ENCODE measurements at regions not wholly inside any gene's neighbourhood (a gene's known extent, or its start where the extent isn't known, plus 50 kb on each side); places are given as distances from the start of the nearest gene placed in this dataset.

DNA sequence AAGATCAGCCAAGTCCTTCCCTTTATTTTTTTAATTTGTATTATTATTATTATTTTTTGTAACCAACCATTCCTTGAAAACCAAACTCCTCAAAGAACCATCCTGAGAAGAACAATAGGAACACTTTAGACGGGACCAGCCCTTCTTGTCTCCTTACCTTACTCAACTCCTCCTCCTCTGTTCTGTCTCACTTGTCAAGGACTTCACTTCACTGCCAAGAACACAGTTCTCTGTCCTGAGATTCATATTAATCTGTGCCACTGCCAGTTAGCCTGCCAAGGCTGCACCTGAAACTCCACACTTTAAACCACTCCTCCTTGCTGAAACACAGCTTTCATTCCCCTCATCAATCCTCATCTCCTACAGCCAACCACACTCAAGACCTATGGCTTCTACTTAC, 73.8 kb upstream of the ATP1A1 start:
- DNase-seq: no peak

DNA sequence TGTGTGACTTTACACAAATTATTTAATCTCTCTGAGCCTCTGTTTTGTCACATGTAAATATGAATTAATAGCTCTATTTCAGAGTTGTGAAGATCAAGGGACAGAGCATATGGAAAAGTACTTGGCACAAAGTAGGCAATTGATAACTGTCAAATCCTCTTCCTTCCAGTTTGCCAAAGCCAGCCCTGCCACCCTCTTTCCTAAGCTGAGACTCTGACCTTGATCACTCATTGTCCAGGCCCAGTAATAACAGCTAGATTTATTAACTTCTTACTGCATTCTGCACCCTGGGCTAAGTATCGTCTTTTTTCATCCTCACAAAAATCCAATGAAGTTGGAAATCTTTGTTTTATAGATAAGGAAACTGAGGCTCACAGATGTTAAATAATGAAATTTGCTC, 70.8 kb upstream of the ATP1A1 start:
- DNase-seq: no peak

DNA sequence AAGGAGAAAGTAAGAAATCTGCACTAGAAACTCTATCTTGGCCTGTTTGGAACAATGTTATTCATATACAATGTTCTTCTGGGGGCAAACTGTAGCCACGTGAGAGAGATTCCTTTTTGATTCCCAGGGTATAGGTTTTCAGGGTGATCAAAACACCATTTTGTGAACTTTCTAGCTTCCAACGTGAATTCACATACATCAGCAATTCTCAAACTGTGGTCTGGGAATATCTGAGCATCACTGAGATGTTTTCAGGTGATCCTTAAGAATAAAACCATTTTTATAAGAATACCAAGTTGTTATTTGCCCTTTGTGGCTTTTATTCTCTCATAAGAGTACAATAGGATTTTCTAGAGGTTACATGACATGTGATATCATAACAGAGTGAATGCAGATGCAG, 66.9 kb upstream of the ATP1A1 start:
- no peak for DNase-seq

DNA sequence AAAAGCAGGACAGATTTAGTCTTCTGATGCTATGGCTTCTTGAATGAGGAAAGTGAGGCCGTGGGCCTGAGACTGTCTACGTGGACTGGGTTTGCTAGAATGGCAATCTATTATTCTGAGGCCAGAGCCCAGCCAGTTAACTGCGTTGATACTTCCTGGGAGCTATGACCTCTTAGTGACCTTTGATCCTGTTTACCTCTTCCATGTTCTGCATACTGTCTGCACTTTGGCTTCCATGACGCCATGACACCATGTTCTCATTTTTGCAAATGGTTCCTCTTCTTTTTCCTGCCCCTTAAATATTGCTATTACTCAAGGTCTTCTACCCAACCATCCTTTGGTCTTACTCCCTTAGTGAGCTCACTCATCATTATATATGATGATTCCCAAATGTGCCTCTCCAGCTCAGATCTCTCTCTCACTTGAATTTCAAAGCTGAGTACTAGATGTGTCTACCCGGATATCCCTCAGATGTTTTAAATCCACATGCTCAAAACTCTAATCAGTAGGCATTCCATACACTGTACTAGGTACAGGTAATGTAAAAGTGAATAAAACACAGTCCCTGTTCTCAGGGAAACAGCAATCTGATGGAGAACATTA, 66.1 kb upstream of the ATP1A1 start:
- no peak for DNase-seq

DNA sequence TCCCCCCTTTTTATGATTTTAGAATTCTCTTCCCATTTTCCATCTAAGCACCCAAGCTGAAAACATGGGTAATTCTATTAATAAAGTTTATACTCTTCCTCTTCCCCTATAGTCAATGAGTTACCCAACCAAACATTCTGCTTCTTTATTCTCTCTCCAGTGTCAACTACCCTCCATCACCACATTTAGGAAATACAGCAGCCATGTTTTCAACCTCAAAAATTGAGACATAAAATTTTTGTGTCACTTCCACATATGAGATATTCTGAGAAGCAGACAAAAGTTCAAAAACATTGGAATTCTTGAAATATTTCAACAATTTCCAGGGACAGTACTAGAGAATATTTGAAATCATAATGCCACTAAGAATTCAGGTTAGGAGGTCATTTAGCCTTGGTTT, 64.8 kb upstream of the ATP1A1 start:
- no peak for DNase-seq

DNA sequence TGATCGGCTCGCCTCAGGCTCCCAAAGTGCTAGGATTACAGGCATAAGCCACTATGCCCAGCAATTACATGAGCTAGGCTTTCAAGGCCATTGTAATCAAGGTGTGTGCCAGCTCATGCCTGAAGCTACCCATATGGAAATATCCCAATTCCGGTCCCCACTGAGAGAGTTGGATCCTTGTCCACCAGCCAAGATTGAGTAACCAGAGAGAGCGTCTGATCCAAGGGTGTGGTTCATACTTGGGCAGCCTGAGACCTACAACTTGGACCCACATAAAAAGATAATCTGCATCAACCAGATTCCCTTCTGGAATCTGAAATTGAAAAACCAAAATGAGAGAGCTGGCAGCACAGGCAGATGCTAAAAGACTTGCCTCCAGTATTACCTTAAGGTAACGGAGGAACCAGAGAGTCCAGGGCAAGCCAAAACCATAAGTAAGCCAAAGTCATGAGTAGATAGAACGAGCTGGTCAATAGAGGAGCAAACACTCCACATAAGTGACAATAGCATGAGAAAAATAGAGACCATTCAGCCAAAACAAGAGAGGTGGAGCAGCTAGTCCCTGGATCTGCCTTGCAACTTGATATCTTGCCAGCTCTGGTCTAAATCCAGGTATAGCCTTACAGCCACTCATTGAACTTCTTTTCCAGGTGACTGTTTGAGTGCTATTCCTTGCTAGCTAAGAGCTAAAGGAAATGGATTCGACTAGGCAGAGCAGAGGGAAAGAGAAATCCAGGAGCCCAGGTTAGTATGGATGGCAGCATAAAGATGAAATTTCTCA, 63.8 kb upstream of the ATP1A1 start:
- DNase-seq: no peak

DNA sequence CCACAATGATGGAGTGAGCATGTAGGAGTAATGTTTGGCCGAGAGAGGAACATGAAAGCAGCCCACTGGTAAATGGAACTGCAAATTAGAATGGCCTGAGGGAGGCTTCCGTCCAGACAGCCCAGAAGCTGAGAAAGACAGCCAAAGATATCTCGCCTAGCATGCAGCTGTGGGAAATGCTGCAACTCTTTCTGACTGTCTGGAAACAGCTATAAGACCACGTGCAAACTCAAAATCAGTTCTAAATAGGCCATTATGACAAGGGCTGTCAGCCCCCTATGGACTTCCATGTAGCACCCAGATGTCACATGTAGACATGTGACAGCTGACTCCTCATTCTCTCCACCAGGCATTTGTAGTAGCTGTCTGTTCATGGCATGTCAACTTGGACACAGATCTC, 62.9 kb upstream of the ATP1A1 start:
- DNase-seq: no peak

DNA sequence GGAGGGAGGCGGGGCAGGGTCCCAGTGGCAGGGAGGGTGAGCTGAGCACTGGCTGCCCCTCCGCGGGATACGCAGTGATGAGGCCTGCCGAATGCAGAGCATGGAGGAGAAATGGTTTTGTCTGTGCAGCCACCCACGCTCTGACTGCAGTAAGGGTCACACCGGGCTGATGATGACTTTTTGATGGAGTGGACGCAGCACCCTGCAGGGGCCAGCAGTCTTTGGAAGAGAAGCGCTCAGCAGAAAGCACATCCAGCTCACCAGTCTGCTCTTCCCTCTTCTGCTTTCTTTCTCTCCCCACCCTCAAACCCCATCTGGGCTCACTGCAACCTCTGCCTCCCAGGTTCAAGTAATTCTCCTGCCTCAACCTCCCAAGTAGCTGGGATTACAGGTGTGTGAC, 61.9 kb upstream of the ATP1A1 start:
- DNase-seq: no peak

DNA sequence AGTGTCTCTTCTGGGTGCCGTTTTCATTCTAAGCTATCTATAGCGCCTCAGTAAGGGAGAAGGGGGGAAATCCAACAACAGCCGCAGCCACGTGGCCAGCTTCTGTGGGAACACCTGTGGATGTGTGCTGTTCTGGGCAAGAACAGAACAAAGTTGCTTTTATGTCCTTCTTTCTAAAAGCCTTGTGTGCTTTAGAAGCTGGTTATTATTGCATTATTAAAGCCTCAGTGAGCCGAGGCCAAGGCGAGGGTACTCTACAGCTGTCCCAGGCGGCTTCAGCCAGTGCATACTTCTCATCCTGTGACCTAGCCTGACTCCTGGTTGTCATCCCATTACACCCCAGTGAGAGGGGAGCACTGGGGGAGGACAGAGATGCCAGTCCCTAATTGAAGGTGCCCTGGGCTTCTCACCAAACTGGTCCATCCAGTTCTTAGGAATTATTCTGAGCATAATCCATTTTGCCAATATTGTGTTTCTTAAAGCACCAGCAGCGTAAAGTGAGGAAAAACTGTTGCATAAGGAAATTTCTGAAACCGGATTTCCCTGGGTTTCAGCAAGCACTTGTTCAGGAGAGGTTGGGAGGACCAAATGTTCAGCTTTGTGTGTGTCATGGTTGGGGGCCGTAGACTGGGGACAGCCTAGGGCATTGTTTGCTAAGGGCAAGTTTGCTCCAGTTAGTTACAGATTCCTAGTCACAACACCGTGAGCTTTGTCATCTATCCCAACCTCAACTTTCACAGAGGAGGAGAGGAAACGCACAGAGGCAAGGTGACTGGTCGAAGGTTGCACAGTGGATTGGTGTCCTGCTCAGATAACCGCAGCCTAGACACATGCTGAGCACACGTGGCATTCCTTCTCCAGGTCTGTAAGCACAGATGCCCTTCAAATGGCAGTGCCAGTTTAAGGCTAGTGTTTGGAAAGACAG, 61.0 kb upstream of the ATP1A1 start:
- no peak for DNase-seq

DNA sequence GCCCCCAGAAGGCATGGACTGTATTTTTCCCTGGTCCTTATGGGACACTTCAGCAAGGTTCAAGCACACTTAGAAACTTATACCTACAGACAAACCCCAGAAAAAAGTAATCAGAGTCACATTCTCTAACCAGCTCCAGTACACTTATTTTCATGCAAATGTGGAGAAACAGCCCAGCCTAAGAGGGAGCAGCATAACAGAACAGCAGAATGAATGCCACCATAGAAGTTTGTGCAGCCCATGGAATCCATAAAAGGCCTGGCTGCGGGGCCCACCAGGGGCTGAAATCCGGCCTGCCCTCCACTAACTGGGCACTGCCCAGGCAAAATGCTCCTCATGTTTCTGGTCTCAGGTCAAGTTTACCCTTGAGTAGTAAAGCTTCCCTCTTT, 60.4 kb upstream of the ATP1A1 start:
- DNase-seq: no peak

DNA sequence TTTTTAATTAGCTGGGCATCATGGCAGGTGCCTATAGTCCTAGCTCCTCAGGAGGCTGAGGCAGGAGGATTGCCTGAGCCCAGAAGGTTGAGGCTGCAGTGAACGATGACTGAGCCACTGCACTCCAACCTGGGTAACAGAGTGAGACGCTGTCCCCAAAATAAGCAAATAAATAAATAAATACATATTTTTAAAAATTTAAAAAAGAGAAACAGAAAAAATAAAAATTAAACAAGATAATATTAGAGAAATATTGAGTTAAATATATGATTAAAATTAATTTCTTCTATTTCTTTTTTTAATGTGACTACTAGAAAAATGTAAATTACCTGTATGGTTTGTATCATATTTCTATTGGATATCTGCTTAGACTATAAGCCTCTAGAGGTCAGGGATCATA, 59.3 kb upstream of the ATP1A1 start:
- DNase-seq: no peak

DNA sequence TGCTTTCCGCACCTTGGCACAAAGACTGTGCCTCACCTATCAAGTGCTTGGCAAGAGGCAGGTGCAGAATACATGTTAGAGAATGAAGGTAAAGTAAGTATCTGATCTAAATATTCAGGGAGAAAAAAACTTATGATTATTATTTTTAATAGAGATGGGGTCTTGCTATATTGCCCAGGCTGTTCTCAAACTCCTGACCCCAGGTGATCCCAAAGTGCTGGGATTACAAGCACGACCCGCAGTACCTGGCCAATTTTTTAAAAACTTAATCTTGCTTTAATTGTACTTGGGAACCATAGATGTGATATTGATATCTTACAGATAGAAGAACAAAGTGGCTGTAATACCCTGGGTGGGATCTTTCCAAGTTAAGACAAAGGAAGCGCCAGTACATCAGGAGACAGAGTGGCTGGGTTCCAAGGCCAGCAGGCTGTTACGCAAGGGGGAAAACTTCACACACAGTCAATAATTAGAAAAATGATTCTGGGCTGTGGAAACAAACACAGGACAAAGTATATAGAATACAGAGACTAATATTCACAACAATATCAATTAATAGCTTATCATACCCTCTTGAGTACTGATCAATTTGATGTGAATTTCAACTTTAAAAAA, 58.6 kb upstream of the ATP1A1 start:
- DNase-seq: no peak

DNA sequence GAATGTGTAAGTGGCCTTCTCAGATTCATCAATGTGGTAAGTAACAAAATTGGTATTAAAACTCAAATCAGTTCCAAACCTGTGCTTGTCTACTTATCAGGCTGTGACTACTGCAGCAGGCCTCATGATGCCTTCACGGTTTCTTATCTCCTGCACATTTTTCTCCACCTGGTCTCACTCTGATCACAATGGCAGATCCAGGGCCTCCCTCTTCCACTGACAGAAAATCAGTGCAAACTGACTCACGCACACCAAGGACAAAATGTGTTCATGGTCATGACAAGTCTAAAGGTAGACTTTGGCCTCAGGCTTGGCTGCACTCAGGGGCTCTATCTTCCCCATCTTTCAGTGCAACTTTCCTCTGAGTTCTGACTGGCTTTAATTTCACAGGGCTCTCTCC, 56.7 kb upstream of the ATP1A1 start:
- no peak for DNase-seq

DNA sequence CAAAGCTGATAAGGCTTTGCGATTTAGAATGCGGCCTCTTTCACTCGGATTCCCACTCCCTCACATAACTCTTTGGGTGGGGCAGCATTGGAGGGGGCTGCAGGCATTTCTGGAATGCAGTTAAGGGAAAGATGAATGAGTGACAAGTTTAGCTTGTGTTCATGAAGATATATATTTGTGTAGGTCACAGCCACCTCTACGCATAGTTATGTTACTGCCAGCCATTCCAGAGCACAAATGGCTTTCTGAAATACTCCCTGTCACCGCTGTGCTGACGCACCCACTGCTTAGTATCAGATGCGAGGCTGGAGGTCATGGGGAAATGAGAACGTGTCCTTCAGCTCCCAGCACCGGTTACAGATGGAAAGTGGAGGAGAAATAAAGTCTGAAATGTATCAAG, 54.1 kb upstream of the ATP1A1 start:
- no peak for DNase-seq

DNA sequence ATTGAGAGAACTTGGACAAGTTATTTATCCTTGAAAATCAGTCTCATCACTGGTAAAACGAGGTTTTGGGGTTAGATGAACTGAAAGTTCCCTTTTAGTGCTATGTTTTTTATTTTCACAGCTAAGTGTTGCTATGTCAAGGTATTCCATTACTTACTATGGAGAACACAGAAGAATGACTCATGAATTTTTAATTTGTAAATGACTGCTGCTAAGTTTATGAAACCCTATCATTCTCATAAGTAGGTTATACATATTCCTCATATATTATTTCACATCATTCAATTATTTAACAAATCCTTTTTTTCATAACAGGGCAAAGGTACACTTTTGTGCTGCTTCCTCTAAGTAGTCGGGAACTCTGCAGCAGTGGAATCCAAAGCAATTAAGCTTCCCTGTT, 52.2 kb upstream of the ATP1A1 start:
- DNase-seq: no peak

DNA sequence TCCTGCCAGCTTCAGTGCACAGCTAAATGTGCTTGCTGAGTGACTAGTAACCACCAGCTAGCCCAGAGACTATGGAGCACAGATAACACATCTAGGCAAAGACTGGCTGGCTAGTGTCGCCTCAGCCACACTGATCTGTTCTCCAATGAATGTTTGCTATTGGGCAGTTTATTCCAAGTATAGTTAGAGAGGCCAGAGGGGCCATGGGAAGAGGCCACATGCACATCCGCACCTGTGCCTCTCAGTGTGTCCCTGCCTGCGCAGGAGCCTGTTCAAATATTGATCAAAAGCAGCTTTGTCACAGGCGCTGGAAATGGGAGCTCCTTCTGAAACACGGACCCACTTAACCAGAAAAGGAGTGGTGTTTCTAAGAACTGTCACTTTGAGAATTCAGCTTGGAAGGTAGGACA, 51.3 kb upstream of the ATP1A1 start:
- DNase-seq: no peak

DNA sequence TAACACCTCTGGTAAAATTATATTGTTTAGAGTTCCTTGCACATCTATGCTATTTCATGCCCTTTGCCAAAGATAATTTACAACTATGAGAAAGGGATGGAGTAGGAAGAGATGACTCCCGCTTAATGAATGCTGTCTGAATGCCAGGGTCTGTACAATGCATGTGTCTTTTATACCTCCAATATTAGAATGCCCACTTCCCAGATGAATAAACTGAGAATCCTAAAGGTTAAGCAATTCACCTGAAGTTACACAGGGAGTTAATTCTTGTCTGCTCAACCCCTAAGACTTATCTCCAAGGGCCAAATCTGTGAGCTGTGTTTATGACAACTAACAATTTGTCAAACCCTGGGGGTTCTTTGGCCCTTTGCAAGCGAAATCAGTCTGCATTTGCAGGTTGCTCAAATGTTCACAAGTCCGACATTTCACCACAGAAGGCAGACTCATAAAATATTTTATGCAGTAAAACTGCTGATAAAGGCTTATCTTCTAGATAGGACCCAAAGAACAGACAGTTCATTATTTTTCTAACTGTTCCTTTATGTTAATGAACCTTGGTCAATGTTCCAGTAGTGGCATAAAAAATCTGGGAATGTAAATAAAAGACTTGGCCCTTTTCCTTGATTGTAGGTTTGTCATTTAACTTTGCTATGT, 50.2 kb upstream of the ATP1A1 start:
- DNase-seq: no peak

Data from GDM1 (cell line).